Body of pancreas (tissue), 4 donors: ENCODE measurements at regions not wholly inside any gene's neighbourhood (a gene's known extent, or its start where the extent isn't known, plus 50 kb on each side); places are given as distances from the start of the nearest gene placed in this dataset.
A peak's percentile ranks its signal among the peaks of the same experiment; 100 is the strongest.

ENCODE experiments used
- POLR2A ChIP-seq, 3 donors: fragments of 450-650 bp; IDR thresholded peaks; one replicate each; pipeline ENCODE4 v1.6.1; 2016; ENCODE audit warnings: antibody characterized with exemption in 3 of 3, mild to moderate bottlenecking in 2 of 3
- TF ChIP-seq, protein P1 (sequence below), 7 experiments: fragments of 450-650 bp in 4 of 7; fragments of 200-600 bp in 3 of 7; sonication (generic) in 3 of 7; IDR thresholded peaks; one replicate each; pipeline ENCODE4 v1.5.1; 2016 to 2019; ENCODE audit warnings: antibody characterized with exemption in 7 of 7

DNA sequence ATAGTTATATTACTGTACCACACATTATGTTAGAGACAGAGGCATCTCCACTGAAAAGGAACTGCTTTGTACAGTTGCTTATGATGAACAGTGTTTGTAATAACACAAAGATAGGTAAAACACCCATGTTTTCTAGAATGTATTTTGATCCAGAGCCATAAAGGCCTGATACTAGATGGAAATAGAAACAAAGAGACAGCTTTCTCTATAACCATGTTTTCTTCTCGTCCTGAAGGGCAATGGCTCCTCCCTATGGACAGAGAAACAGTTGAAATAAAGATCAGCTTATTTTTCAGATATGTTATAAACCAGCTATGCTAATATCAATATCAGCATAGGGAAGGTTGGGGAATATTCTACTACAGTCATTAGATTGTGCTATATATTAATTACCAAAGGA, 109.2 kb downstream of the ATXN7L3B start:
- TF ChIP-seq, protein P1, sequence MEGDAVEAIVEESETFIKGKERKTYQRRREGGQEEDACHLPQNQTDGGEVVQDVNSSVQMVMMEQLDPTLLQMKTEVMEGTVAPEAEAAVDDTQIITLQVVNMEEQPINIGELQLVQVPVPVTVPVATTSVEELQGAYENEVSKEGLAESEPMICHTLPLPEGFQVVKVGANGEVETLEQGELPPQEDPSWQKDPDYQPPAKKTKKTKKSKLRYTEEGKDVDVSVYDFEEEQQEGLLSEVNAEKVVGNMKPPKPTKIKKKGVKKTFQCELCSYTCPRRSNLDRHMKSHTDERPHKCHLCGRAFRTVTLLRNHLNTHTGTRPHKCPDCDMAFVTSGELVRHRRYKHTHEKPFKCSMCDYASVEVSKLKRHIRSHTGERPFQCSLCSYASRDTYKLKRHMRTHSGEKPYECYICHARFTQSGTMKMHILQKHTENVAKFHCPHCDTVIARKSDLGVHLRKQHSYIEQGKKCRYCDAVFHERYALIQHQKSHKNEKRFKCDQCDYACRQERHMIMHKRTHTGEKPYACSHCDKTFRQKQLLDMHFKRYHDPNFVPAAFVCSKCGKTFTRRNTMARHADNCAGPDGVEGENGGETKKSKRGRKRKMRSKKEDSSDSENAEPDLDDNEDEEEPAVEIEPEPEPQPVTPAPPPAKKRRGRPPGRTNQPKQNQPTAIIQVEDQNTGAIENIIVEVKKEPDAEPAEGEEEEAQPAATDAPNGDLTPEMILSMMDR (IDR thresholded peaks at IDR 0.05), result peak in 4 of 7 experiments; percentile 26 to 48 (median 32)
- no peak for TF ChIP-seq POLR2A (IDR thresholded peaks at IDR 0.05)
